T1000 (cell line): ENCODE measurements at regions not wholly inside any gene's neighbourhood (a gene's known extent, or its start where the extent isn't known, plus 50 kb on each side); places are given as distances from the start of the nearest gene placed in this dataset.
"Not testable (repeated sequence)": the region's sequence is repeated elsewhere in the genome, so short reads cannot be mapped to it uniquely, and the experiment has no call there.

Experiments
- DNase-seq: peaks from one replicate; lab custom pipeline; 2025; ENCODE audit warnings: mixed read lengths; lab: John Stamatoyannopoulos, UW

DNA sequence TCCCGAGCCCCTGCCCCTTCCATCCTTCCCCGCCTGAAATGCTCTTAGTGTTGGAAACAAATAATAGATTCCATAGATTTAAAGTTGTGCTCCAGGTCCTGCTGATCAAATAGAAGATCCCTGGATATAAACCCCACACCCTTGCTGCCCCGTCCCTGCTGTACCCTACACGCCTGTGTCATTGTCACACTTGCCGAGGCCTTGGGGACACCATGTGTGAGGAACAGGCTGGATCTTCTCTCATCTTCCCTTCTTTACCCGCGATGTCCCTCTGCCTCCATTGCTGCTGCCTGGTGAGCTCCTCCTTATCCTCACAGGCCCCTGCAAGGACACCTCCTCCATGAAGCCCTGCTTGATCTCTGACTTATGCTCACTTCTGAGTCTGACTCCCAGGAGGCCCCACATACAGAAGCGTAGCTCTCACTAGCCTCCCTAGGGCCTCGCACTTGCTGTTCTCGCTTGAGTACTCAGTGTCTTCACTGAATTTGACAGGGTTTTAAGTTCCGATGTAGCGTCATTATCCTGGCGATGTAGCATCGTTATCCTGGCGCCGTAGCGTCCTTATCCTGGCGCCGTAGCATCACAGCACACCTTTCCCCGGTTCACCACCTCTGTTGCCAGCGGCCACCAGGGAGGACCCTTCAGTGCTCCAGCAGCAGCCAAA, 221.9 kb downstream of the NDUFA10 start:
- no peak for DNase-seq

DNA sequence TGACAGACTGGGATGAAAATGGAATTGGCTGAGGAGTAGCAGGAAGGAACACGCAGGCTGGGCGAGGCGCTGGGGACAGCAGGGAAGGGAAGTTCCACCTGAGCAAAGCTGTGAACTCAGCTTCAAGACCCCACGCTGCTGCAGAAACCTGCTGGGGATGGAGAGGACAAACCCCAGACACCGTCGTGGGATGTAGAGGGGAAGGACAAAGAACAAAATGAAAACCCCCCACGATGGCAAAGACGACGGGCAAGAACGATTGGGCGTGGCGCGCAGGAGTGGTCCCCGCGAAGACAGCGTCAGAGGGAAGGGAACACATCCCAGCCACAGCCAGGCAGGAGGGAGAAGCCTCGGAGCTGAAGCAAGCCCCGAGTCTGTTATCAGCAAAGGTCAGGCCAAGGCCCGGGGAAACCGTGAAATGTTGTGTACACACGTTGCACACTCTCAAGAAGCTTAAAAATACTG, 222.9 kb downstream of the NDUFA10 start:
- DNase-seq = no peak

DNA sequence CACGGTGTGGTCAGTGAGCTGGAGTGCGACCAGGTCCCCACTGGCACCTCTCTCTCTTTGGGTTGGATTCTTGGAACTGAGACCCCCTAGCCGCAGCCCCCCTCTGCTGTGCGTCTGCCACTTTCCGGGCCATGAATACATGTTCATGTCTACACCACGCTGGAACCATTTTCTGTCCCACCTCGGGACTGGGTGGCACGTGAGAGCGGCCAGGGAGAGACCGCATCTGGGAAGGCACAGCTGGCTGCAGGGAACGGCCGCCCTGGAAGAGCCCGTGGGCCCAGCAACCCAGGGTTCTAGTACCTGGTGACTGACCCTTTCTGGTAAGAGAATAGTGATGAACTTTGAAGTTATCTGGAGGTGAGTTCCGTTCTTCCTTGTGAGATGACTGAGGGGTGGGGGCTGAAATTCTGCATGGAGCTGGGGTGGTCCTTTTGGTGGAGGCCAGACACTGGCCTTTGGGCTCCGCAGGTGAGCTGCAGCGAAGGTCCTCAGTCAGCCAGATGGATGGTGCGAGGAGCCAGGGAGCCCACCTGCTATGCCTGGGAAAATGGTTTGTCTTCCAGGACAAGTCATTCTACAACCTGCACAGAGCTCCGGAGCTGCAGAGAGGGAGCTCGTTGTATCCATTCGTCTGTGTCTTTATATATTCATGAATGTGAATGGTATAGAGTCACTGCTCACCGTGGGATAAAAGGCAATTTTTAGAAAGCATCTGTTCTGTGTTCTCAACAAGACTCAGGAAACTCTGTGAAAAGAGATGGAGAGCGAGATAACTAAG, 223.5 kb downstream of the NDUFA10 start:
- DNase-seq = no peak

DNA sequence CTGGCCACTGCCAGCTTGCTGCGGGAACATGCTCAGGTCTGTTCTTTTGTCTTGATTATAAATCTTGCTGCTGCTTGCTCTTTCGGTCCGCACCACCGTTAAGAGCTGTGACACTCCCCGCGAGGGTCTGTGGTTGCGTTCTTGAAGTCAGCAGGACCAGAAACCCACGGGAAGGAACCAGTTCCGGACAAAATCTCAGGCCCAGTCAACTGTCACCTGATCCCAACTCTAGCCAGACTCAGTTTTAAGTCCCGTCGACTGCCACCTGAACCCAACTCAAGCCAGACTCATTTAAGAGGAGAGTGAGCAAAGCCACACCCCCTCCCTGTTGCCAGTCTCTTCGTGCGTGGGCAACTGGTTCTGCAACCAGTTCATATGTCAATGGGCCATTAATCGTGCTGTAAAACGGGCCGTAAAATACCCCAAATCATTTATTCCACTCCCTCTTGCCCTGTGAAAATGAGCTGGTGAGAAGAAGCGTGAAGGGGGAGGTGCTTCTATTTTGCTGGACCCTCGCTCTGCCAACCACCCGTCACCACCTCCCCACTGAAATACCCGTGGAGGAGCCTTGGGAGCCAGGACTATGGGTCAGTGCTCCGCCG, 224.3 kb downstream of the NDUFA10 start:
- DNase-seq = no peak

DNA sequence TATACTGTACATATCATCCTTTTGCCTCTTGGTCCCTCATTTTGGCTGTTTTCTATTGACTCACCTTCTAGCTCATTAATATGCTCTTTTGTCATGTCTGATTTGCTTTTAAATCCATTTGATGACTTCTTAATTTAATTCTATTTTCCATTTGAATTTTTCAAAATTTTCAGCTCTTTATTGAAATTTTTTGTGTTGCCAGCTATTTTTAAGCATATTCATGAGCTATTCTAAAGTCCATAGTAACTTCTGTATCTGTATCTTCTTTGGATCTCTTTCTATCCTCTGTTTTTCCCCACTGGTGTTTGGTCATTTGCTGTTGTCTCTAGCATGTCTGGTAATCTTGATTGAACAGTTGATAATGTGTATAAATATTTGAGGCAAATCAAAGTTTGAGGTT, 227.8 kb downstream of the NDUFA10 start:
- DNase-seq = no peak

DNA sequence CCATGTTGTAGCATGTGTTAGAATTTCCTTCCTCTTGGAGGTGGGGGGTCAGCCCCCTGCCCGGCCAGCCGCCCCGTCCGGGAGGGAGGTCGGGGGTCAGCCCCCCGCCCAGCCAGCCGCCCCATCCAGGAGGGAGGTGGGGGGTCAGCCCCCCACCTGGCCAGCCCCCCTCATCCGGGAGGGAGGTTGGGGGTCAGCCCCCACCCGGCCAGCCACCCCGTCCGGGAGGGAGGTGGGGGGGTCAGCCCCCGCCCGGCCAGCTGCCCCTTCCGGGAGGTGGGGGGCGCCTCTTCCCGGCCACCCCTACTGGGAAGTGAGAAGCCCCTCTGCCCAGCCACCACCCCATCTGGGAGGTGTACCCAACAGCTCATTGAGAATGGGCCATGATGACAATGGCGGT, 229.4 kb downstream of the NDUFA10 start:
- DNase-seq = not testable (repeated sequence)

DNA sequence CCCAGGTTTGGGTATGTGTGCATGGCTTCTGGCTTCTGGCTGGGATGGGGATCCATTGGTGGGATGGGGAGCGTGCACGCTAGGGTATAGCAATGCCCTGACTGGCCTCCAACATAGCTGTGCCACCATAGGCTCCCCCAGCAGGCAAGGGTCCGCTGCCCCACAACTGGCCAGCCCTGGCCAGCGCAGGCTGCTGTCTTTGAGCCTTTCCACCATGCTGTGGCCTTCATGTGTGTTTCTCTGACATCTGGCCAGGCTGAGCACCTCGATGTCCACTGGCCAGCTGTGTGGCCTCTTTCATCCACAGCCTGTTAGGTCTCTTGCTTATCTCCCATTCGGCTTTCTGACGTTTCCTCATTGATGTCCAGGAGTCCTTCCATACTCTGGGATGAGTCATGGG, 231.3 kb downstream of the NDUFA10 start:
- no peak for DNase-seq

DNA sequence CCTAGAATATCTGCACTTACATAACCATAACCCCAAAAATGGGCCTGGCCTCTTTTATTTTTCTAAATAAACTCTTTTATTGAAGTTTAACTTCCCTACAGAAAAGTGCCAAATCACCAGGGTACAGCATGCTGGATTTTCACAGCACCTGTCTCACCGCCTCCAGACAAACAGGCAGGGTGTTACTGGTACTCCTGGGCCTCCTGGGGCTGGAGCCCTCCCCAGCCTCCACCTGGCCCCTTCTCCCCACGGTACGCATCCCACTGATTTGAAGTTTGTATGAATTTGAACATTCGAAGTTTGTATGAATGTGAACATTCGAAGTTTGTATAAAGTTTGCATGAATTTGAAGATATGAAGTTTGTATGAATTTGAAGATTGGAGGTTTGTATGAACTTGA, 232.1 kb downstream of the NDUFA10 start:
- DNase-seq = no peak

DNA sequence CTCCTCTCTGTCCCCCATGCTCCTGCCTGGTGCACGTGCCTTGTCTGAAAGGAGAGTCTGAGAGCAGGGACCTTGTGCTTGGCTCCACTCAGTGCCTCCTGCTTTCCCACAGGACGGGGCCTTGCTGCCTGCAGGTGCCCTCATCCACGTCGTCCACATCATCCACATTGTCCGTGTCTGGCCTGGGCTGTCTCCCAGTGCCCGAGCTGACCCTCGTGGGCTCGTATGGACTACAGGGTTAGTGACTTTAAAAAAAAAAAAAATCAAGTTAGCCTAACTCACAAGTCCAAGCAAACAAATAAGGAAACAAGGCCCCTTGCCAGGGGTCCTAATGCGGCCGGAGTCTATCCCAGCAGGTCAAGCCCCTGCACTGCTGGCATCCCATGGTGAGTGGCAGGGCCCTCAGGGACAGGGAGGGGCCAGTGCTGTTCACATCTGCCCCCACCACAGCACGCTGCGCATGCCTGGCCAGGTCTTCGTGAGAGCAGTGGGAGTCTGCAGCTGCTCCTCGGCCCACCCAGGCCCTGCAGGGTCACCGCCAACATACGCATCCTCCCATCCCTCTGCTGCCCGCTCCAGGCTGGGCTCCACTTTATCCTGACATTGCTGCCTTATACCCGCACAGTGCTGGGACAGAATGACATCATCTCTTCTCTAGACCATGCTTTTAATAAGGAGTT, 232.6 kb downstream of the NDUFA10 start:
- no peak for DNase-seq

DNA sequence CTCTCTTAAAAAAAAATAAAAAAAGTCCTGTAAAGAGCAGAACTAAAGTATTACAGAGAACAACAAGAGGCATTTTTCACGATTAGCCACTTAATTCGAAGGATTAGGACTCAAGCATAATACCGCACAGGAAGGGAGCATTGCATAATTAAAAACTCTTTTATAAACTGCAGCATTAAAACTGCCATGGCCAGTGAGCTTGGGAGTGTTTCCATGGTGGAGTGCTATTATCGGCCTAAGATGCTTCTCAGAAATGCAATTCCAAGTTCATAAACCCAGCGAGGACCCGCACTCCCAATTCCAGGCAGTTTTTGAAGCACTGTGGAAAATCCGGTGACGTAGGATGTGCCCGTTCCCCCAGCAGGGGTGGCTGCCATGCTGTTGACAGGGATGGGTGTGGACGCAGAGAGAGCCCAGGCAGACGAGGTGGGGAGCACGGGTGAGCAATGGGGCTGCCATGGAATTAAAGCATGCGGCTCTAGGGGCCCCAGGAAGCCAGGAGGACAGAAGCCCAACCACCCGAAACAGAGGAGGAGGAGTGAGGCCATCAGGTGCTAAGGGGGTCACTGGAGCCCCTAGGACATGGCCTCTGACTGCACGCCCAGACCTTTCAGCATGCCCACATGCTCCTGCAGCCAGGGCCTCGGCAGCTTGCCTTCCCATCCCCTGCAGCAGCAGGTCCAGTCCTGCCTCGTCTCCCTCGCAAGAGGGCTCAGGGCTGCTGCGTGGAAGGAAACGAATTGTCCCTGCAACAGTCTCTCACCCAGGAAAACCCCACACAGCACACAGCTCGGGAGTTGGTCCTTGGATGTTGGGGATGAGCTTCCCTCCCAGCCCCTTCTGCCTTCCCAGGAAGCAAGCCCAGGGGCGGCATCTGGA, 233.4 kb downstream of the NDUFA10 start:
- DNase-seq = no peak

DNA sequence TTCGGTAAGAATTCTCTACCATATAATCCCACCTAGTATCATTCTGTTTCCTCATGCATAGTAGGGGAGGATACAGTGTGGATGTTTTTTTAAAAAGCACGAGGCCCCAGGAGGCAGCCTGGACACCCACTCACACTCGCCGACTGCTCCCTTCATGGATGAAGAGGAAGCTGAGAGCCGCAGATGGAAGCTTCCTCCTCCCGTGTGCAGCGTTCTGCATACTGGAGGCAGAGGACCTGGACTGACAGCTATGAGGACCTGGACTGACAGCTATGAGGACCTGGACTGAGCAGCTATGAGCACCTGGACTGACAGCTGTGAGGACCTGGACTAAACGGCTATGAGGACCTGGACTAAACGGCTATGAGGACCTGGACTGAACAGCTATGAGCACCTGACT, 234.4 kb downstream of the NDUFA10 start:
- no peak for DNase-seq

DNA sequence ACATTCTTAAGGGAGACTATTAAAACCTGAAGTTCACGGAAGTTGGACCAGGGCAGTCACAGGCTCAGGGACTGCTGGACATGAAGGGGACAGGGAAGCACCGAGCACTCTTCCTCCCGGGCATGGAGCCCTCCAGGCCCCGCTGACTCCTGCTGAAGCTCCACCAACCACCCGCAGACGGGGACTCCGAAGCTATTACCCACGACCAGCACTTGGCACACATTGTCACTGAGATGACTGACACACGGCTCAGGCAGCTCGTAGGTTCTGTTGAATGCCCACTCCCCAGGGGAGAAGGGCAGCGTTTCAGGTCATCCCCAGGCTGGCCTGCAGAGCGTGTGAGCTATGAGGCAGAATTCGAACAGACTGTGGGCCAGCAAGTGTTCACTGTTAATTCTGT, 234.8 kb downstream of the NDUFA10 start:
- DNase-seq = no peak

DNA sequence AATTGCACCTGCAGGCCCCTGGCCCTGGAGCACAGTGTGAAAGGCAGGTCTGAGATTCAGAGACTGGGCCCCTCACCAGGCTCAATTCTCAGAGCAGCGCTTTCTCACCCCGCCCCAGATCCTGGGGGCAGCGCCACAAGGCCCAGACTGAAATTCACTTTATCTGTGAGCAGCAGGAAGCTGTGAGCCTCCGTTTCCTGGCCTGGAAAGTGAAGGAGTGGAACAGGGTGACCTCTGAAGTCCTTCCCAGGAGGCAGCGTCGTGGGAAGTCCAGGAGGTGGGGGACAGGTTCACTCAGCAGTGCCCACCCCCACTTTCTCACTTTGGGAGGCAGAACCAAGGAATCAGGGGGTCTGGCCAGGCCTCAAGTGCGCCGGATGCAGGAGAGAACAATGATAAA, 235.4 kb downstream of the NDUFA10 start:
- no peak for DNase-seq

DNA sequence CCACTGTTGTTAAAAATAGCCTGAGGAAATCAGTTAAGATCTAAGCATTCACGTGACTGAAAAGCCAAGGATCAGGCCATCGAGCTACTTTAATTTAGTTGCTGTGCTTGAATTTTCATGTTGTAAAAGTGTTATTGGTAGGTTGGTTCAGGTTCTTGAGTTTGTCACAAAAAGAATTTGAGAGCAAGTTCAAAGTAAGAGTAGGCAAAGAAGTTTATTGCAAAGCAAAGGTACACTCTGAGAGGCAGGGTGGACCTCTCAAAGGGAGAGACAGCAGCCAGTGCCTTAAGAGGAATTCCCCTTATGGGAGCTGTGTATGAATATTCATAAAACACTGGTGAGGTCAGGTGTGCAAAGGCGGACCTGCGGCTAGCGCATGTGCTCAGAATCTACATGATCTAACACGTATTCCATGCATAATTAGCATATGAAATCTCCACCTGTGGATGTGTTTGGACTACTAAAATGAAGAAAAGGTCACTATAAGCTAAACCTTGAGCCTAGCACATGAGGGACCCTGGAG, 236.5 kb downstream of the NDUFA10 start:
- no peak for DNase-seq

DNA sequence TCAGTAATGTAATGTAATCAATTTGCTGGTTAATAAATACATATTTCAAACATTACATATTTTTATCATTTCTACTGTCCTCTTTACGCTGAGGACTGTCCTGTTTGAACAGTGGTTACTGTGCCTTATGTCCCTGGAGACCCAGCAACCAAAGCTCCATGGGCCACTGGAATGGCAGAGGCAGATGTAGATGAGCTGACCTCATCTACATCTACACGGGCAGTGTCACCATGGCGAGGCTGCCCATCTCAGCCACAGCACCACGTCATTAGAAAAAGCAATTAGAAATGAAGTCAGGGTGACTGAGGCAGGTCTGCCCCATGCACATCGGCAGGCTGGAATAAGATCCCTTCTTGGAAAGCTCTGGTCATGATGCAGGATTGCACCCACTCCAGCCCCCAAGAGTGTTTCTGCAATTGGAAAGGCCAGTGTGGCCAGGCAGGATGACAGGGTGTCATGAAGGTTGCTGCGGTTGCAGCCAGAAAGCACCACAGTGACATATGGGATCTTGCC, 237.5 kb downstream of the NDUFA10 start:
- DNase-seq = no peak

DNA sequence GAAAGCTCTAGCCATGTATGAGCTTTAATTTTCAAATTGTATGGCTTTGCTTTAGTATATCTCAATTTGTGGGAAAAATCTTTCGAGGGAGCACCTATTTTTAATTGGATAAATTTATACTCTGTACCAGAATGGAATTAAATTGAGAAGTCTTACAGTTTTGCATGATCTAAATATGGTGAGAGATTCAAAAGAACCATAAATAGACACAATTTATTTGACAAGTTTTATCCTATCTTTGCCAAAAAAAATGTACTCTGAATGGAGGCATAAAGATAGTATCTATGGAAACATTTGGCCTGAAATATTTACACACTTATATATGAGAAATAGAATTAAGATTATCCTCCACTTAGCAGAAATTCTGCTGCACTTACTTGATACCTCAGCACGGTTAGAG, 238.4 kb downstream of the NDUFA10 start:
- DNase-seq = no peak

DNA sequence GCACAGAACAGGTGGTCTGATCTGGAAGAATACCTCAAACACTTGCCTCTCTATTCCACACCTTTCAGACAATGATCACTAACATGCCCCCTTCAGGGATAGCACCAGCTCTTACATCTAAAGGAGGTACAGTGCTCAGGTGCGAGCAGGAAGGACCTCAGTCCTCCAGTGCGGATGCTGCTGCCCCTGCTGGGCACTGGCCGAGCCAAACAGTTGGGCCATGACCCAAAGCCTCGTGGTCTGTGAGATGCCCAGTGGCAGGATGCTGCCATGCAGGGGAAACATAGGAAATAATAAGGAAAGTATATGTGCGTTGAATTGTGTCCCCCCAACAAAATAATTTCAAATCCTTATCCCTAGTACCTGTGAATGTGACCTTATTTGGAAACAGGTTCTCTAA, 243.7 kb downstream of the NDUFA10 start:
- no peak for DNase-seq

DNA sequence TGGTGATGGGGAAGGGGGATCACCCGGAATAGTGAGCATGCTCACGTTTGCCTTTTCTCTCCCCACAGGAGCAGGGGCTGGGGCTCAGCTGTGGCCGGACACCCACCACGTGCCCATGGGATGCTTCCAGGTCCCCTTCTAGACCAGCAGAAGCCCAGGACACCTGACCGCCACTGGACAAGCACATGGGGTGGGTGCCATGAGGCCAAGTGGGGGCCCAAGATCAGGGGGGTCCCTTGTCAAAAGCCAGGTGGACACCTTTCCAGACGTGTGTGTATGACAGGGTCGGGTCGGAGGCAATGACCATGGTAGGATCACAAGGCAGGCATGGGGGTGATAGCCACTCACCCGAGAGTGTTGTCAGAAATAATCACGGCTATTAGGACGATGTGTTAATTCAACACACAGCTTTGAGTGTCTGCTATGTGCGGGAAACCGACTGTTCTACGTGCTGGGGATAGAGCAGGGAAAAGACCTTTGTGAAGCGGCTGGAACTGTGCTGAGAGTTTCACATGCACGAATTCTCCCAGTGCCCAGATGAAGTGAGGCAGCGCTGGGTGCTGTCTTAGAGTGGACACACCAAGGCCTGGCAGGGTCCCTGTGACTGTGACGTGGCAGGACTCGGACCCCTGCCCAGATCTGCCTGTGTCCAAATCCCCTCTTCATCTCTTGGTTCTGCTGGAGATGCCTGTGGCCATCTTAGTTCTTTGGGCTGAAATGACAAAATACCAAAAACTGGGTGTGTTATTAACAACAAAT, 244.7 kb downstream of the NDUFA10 start:
- DNase-seq = no peak

DNA sequence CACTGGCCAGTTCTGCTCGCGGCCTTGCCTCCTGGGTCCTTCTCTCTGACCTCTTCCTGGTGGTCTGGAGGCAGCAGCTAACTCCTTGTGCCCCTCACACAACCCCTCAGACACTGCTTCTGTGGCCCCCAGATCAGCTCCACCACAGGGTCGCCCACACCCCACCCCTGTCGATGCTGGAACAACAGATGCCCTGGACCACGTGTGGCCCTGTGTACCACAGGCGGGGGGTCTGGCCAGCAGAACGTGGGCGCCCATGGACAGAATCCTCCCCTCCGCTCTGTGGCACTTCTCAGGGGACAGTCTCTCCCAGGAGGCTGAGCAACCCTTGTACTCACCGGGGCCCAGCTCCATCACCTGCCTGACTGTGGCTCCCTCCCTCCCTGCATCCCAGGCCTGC, 245.6 kb downstream of the NDUFA10 start:
- no peak for DNase-seq

DNA sequence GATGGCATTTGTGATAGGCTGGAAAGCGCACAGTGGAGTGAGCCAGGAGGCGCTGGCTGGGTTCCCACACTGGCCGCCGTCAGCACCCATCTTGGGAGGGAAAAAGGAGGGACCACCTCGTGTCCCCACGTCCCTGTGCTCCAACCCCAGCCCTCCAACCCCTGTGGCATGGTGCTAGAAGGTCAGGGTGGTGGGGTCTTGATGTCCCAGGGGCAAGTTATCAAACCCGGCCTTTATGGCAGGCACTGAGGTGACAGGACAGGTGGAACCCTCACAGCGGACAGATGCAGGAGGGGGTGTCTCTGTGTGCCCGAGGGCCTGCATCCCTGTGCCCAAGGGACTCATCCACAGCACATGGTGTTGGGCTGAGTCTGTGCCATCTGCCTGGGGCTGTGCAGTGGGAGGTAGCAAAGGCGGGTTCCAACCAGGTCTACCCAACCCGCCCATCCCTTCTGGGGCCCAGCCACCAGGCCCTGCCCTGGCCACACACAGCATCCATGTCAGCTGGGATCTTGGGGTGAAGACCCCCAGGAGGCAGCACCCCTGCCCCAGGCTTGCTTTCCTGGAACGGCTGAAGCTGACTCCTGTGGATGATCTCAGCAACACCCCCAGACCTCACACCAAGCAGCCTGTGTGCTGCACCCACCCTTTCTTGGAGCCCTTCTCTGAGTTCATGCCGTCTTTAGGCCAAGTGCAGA, 246.1 kb downstream of the NDUFA10 start:
- no peak for DNase-seq
